BE2C (cell line): ENCODE measurements at regions not wholly inside any gene's neighbourhood (a gene's known extent, or its start where the extent isn't known, plus 50 kb on each side); places are given as distances from the start of the nearest gene placed in this dataset.

Source experiments
- DNase-seq: peaks from one replicate; pipeline ENCODE4 v3.0.0-alpha.2; 2020
- H3K27me3 ChIP-seq: fragments of 250-450 bp; sonication (Bioruptor Pico); 2 replicates; pipeline ENCODE4 v1.5.1; 2020; ENCODE audit warnings: mild to moderate bottlenecking
- H3K36me3 ChIP-seq: fragments of 250-450 bp; sonication (Bioruptor Pico); 2 replicates; pipeline ENCODE4 v1.5.1; 2020; ENCODE audit warnings: mild to moderate bottlenecking
- H3K4me1 ChIP-seq: fragments of 250-450 bp; sonication (Bioruptor Pico); 2 replicates; pipeline ENCODE4 v1.5.1; 2020
- H3K4me3 ChIP-seq: 2 replicates; pipeline ENCODE4 v1.5.1; 2011; ENCODE audit warnings: low read depth, low read length
- H3K9me3 ChIP-seq: fragments of 250-450 bp; sonication (Bioruptor Pico); 2 replicates; pipeline ENCODE4 v1.5.1; 2020
- CTCF ChIP-seq: IDR thresholded peaks from 2 replicates; pipeline ENCODE4 v1.5.1; 2012; ENCODE audit warnings: mild to moderate bottlenecking, low read depth, low read length

- Histone ChIP-seq H3K36me3 (no peaks in the 10 kb centered on the region), H3K4me3 (no peak overlapping the region), H3K9me3 (no peaks in the 10 kb centered on the region), H3K4me1 (no peaks in the 10 kb centered on the region; the same call in 1 of the 2 replicates), H3K27me3 (no peaks in the 10 kb centered on the region)
- DNase-seq: no peak
- no peak for TF ChIP-seq CTCF
Measured at GRCh38 chr12:83841620-83842019, 1071.0 kb downstream of the SLC6A15 start.

- Histone ChIP-seq H3K4me3 (no peak overlapping the region), H3K27me3 (no peaks in the 10 kb centered on the region), H3K4me1 (no peaks in the 10 kb centered on the region; the same call in 1 of the 2 replicates), H3K36me3 (no peaks in the 10 kb centered on the region), H3K9me3 (no peaks in the 10 kb centered on the region)
- TF ChIP-seq CTCF: peak; percentile 52
- DNase-seq: peak; percentile 28
Measured at GRCh38 chr12:83827860-83828259, 1084.7 kb downstream of the SLC6A15 start.

GRCh38 chr12:83827193-83827592 is 1085.4 kb downstream of the SLC6A15 start:
- peak; percentile 27 for DNase-seq
- Histone ChIP-seq H3K9me3 (no peaks in the 10 kb centered on the region), H3K4me1 (no peaks in the 10 kb centered on the region; the same call in 1 of the 2 replicates), H3K36me3 (no peaks in the 10 kb centered on the region), H3K4me3 (no peak overlapping the region), H3K27me3 (no peaks in the 10 kb centered on the region)
- TF ChIP-seq CTCF: no peak

GRCh38 chr12:83826112-83826511 is 1086.5 kb downstream of the SLC6A15 start:
- Histone ChIP-seq H3K27me3 (no peaks in the 10 kb centered on the region), H3K9me3 (no peaks in the 10 kb centered on the region), H3K4me3 (no peak overlapping the region), H3K4me1 (no peaks in the 10 kb centered on the region; the same call in 1 of the 2 replicates), H3K36me3 (no peaks in the 10 kb centered on the region)
- DNase-seq: peak; percentile 73
- peak; percentile 97 for TF ChIP-seq CTCF

GRCh38 chr12:83823386-83824045 is 1089.1 kb downstream of the SLC6A15 start:
- peak; percentile 88 for DNase-seq

More at GRCh38 chr12:83823386-83824045, 1089.1 kb downstream of the SLC6A15 start:
- TF ChIP-seq CTCF: peak; percentile 87
- no peaks in the 10 kb centered on the region for H3K9me3 ChIP-seq
- no peaks in the 10 kb centered on the region for H3K36me3 ChIP-seq
- H3K4me3 ChIP-seq: no peak overlapping the region
- H3K4me1 ChIP-seq: no peaks in the 10 kb centered on the region; the same call in 1 of the 2 replicates
- no peaks in the 10 kb centered on the region for H3K27me3 ChIP-seq
